Activated naive CD4-positive, alpha-beta T cell treated with anti-CD3 and anti-CD28 coated beads, Interleukin-2, amount 50 U/mL, for 24 hours (primary cell): ENCODE measurements at regions not wholly inside any gene's neighbourhood (a gene's known extent, or its start where the extent isn't known, plus 50 kb on each side); places are given as distances from the start of the nearest gene placed in this dataset.

Source experiments
- H3K27ac Mint-ChIP-seq: one replicate; pipeline ENCODE4 v1.8.0; 2021; ENCODE audit warnings: mild to moderate bottlenecking, mixed read lengths
- H3K27me3 Mint-ChIP-seq: one replicate; pipeline ENCODE4 v1.8.0; 2021; ENCODE audit warnings: mixed read lengths
- H3K36me3 Mint-ChIP-seq: one replicate; pipeline ENCODE4 v1.8.0; 2021; ENCODE audit warnings: mixed read lengths
- H3K4me1 Mint-ChIP-seq: one replicate; pipeline ENCODE4 v1.8.0; 2021; ENCODE audit warnings: mixed read lengths
- H3K4me3 Mint-ChIP-seq: one replicate; pipeline ENCODE4 v1.8.0; 2021; ENCODE audit warnings: mild to moderate bottlenecking, mixed read lengths
- H3K9me3 Mint-ChIP-seq: one replicate; pipeline ENCODE4 v1.8.0; 2021; ENCODE audit warnings: mixed read lengths

GRCh38 chr2:67213677-67214402 is 183.3 kb upstream of the ETAA1 start:
- no peaks in the 10 kb centered on the region for H3K4me1 Mint-ChIP-seq
- no peaks in the 10 kb centered on the region for H3K36me3 Mint-ChIP-seq
- H3K4me3 Mint-ChIP-seq, result no peak overlapping the region
- H3K27ac Mint-ChIP-seq, result no peak overlapping the region
- peaks cover 4% of the 10 kb centered on the region for H3K9me3 Mint-ChIP-seq
- peaks cover 4% of the 10 kb centered on the region for H3K27me3 Mint-ChIP-seq

- Mint-ChIP-seq H3K27ac (no peak overlapping the region), H3K9me3 (peaks cover 4% of the 10 kb centered on the region), H3K36me3 (no peaks in the 10 kb centered on the region), H3K4me1 (no peaks in the 10 kb centered on the region), H3K27me3 (peaks cover 4% of the 10 kb centered on the region), H3K4me3 (no peak overlapping the region)
These were observed 182.4 kb upstream of the ETAA1 start for GRCh38 chr2:67214585-67215185.

DNA sequence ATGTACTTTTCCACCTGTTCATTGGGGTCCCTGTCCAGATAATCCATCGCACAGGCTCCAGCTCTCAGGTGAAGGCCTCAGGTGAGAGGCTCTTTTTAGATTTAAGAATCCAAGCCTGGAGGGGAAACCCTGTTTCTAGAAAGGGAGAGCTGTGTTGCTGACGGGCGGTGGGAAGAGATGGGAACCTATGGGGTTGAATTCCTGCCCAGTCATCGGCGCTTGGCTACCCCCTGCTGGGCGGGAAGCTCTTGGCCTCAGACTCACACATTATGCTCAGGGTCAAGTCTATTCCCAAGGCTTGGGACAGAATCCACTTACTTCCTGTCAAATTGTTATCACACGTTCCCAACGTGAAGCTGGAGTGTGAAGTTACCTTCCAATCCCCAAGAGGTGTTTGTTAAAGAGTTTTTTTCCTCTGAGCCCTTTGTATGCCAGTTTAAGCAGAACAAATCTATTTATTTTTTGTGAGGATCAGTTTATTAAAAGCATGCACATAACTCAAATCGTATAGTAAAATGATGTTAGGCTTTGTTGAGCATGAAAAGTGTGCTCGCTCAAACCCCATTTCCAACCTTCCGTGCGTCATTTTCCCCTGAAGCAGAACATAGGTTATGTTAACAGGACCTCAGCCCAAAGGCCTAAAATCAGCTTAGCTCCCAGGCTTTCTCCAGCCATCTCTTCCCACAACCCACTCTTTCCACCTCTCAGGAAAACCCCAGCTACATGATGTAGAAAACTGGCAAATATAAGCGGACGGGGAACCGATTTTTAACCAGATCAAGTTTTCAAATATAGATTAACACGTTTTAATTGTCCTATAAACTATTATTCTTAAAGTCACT is 181.7 kb upstream of the ETAA1 start:
- peaks cover 4% of the 10 kb centered on the region for H3K9me3 Mint-ChIP-seq
- H3K36me3 Mint-ChIP-seq, result no peaks in the 10 kb centered on the region
- H3K4me1 Mint-ChIP-seq, result no peaks in the 10 kb centered on the region
- H3K4me3 Mint-ChIP-seq, result no peak overlapping the region
- H3K27me3 Mint-ChIP-seq, result peaks cover 4% of the 10 kb centered on the region
- no peak overlapping the region for H3K27ac Mint-ChIP-seq

DNA sequence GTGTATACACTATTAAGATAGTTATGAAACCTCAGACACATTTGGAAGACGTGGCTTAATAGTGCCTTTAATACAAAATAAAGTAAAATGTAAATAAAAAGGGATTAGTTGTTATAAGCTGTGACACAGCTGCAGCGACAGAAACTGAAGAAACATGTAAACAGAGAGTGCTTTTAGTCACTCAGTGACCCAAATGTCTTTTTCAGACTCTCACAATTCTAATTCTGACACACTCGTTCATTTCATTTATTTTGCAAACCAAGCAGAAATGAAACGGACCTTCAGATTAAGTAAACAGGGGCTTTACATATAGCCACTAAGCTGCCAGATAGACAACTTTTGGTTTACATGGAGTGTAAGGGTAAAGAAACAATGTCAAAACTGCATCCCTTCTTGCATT is 181.0 kb upstream of the ETAA1 start:
- no peak overlapping the region for H3K27ac Mint-ChIP-seq
- no peaks in the 10 kb centered on the region for H3K36me3 Mint-ChIP-seq
- no peak overlapping the region for H3K4me3 Mint-ChIP-seq
- H3K9me3 Mint-ChIP-seq, result peaks cover 4% of the 10 kb centered on the region
- no peaks in the 10 kb centered on the region for H3K4me1 Mint-ChIP-seq
- H3K27me3 Mint-ChIP-seq, result peaks cover 4% of the 10 kb centered on the region

- Mint-ChIP-seq H3K9me3 (peaks cover 4% of the 10 kb centered on the region), H3K4me1 (no peaks in the 10 kb centered on the region), H3K27me3 (peaks cover 4% of the 10 kb centered on the region), H3K4me3 (no peak overlapping the region), H3K27ac (no peak overlapping the region), H3K36me3 (no peaks in the 10 kb centered on the region)
These were observed 180.3 kb upstream of the ETAA1 start for GRCh38 chr2:67216881-67217280.

- Mint-ChIP-seq H3K36me3 (no peaks in the 10 kb centered on the region), H3K27ac (no peak overlapping the region), H3K9me3 (peaks cover 4% of the 10 kb centered on the region), H3K4me3 (no peak overlapping the region), H3K27me3 (peaks cover 4% of the 10 kb centered on the region), H3K4me1 (no peaks in the 10 kb centered on the region)
These were observed 179.7 kb upstream of the ETAA1 start for GRCh38 chr2:67217398-67217797.

DNA sequence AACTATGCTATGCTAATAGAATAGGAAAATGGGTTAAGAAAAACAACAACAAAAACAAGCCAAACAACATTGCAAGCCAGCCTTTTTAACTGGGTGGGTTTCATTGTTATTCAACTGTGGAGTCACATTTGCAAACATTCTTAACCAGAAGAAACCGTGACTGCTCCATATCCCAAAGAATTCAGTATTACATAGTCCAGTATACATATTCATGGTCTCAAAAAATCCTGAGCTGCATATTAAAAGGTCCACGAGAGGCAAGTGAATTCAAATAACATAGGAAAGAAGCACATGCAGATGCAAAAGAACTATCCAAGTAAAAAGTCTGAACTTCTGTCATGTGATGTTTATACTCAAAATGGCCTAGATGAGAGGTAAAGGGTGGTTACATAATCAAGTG is 179.1 kb upstream of the ETAA1 start:
- peaks cover 4% of the 10 kb centered on the region for H3K9me3 Mint-ChIP-seq
- peaks cover 4% of the 10 kb centered on the region for H3K27me3 Mint-ChIP-seq
- H3K4me1 Mint-ChIP-seq, result no peaks in the 10 kb centered on the region
- no peaks in the 10 kb centered on the region for H3K36me3 Mint-ChIP-seq
- no peak overlapping the region for H3K27ac Mint-ChIP-seq
- no peak overlapping the region for H3K4me3 Mint-ChIP-seq

DNA sequence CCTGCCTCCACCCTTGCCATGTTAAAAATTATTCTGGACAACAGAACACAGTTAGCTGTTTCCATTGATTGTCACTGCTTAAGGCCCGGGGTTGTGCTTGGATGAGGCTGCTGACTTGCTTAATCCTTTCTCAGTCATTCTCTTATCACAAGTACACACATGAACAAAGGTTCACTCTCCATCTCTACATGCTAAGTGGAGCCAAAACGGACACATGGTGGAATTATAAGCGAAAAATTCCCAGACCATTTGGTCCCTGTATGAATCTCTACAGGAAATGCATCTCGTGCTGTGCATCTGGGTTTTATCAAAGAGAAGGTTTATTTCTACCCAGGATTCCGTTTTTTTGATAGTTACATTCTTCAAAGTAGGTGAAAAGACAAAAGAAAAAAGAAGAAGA is 177.5 kb upstream of the ETAA1 start:
- Mint-ChIP-seq H3K27ac (no peak overlapping the region), H3K36me3 (no peaks in the 10 kb centered on the region), H3K9me3 (peaks cover 4% of the 10 kb centered on the region), H3K27me3 (peaks cover 4% of the 10 kb centered on the region), H3K4me3 (no peak overlapping the region), H3K4me1 (no peaks in the 10 kb centered on the region)

- Mint-ChIP-seq H3K4me1 (no peaks in the 10 kb centered on the region), H3K27me3 (no peaks in the 10 kb centered on the region), H3K9me3 (peaks cover 4% of the 10 kb centered on the region), H3K36me3 (no peaks in the 10 kb centered on the region), H3K27ac (no peak overlapping the region), H3K4me3 (no peak overlapping the region)
These were observed 175.9 kb upstream of the ETAA1 start for GRCh38 chr2:67221266-67221665.

DNA sequence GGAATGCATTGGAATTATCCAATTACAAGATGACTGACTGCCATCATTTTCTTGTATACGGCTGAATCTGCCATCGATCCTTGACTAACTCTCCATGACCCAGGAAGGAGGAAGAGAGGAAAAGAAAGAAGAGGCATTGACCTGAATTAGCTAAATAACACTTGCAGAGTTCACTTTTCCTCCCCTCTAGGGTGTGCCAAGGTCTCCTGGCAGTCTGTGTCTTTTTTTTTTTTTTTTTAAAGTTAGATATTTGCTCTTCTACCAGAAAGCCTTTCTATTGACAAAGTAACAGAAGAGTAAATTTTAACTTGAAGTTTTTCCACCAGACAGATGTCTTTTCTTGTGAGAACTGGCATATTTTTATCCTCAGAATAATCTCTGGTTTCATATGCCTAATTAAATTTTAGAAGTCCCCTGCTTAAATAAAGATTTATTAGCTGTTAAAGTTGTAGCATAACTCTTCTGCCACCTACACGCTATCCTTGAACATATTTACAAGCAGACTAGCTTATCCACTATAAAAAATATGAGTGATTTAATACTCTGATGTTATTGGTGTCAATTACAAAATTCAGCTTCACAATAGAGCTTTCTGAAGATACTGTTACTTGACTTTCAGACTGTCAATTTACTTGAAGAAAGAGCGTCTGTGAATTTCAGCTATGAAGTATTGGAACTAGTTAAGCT is 171.7 kb upstream of the ETAA1 start:
- H3K9me3 Mint-ChIP-seq, result peaks cover 5% of the 10 kb centered on the region
- no peaks in the 10 kb centered on the region for H3K36me3 Mint-ChIP-seq
- no peaks in the 10 kb centered on the region for H3K4me1 Mint-ChIP-seq
- H3K27ac Mint-ChIP-seq, result no peak overlapping the region
- no peak overlapping the region for H3K4me3 Mint-ChIP-seq
- no peaks in the 10 kb centered on the region for H3K27me3 Mint-ChIP-seq

DNA sequence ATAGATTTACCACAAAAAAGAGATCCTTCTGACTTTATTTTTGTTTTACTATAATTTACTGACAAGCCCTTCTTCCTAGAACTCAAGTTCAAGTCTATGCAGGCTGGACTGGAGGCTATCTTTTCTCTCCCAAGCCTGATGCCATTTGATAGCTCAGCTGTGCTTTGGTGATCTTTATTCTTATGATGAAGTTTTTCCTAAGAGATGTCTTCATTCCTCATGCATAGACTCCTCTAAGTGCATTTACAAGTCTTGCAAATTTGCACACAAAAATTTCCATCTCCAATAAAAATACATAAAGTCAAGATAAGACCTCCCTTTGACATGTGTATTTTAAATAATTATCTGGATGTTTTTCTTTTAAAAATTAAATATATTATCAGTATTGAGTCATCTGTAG is 167.4 kb upstream of the ETAA1 start:
- Mint-ChIP-seq H3K27me3 (no peaks in the 10 kb centered on the region), H3K27ac (no peak overlapping the region), H3K4me3 (no peak overlapping the region), H3K4me1 (no peaks in the 10 kb centered on the region), H3K9me3 (peaks cover 5% of the 10 kb centered on the region), H3K36me3 (no peaks in the 10 kb centered on the region)

DNA sequence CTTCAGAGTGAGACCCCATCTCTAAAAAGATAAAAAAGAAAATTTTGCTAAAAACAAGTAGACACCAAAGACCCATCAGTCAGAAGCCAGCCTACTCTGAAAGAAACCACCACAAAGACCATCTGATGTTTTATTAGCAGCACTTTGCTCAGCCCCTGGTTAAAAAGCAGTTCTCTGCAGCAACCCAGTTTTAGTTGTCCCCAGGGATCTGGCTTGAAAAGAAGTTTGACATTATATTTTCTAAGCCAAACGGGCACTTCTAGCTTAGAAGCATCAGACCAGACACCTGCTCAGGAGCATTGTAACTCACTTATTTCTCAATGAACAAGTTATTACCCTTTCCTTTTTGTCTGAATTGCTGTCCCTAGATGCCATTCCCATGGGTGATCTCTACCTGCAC is 164.2 kb upstream of the ETAA1 start:
- H3K4me3 Mint-ChIP-seq, result no peak overlapping the region
- H3K27ac Mint-ChIP-seq, result no peak overlapping the region
- peaks cover 5% of the 10 kb centered on the region for H3K9me3 Mint-ChIP-seq
- no peaks in the 10 kb centered on the region for H3K27me3 Mint-ChIP-seq
- H3K36me3 Mint-ChIP-seq, result no peaks in the 10 kb centered on the region
- H3K4me1 Mint-ChIP-seq, result no peaks in the 10 kb centered on the region

DNA sequence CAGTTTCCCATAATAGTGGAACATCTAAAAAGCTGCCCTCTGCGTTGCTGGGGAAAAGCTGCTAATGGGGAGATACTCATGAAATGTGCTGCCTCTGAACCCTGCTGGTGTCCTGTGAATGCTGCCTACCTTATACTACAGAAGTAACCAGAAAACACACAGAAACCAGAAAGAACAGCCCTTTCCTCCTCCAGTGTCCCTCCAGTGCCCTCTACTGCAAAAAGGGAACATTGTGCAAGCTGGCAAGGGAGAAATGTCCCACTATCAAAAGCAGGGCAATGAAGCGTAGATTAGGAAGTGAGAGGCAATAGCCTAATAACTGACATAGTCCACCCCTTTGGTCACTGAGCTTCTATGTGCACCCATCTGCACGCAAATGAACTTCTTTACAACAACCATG is 162.7 kb upstream of the ETAA1 start:
- H3K4me3 Mint-ChIP-seq, result no peak overlapping the region
- no peaks in the 10 kb centered on the region for H3K9me3 Mint-ChIP-seq
- no peaks in the 10 kb centered on the region for H3K4me1 Mint-ChIP-seq
- no peaks in the 10 kb centered on the region for H3K27me3 Mint-ChIP-seq
- H3K36me3 Mint-ChIP-seq, result no peaks in the 10 kb centered on the region
- no peak overlapping the region for H3K27ac Mint-ChIP-seq

- H3K27me3 Mint-ChIP-seq, result no peaks in the 10 kb centered on the region
- H3K27ac Mint-ChIP-seq, result no peak overlapping the region
- H3K36me3 Mint-ChIP-seq, result no peaks in the 10 kb centered on the region
- no peaks in the 10 kb centered on the region for H3K4me1 Mint-ChIP-seq
- H3K9me3 Mint-ChIP-seq, result no peaks in the 10 kb centered on the region
- no peak overlapping the region for H3K4me3 Mint-ChIP-seq
These were observed 159.8 kb upstream of the ETAA1 start for GRCh38 chr2:67237288-67237687.

DNA sequence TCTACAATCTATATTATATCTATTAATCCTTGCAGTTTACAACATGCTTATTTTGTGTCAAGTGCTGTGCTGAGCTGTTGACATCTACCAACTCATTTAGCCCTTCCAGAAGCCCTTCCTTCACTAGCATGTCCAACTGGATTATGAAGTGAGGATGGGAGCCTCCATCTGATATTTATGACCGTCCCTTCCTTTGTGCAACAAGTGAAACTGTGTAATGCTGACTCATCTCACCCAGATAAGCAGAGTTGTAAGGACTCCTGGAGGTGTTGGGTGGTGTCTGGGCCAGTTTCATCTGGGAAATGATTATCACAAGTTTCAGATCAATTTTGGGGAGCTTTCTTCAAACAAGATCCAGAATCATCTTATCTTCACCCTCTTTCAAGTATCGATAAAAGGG is 156.6 kb upstream of the ETAA1 start:
- H3K9me3 Mint-ChIP-seq, result no peaks in the 10 kb centered on the region
- no peak overlapping the region for H3K27ac Mint-ChIP-seq
- H3K36me3 Mint-ChIP-seq, result no peaks in the 10 kb centered on the region

GRCh38 chr2:67241453-67241852 is 155.7 kb upstream of the ETAA1 start:
- H3K27me3 Mint-ChIP-seq, result no peaks in the 10 kb centered on the region
- H3K4me1 Mint-ChIP-seq, result no peaks in the 10 kb centered on the region
- no peaks in the 10 kb centered on the region for H3K36me3 Mint-ChIP-seq
- no peaks in the 10 kb centered on the region for H3K9me3 Mint-ChIP-seq
- no peak overlapping the region for H3K4me3 Mint-ChIP-seq
- H3K27ac Mint-ChIP-seq, result no peak overlapping the region

More for the DNA sequence above, 156.6 kb upstream of the ETAA1 start:
- no peaks in the 10 kb centered on the region for H3K27me3 Mint-ChIP-seq
- H3K4me3 Mint-ChIP-seq, result no peak overlapping the region
- H3K4me1 Mint-ChIP-seq, result no peaks in the 10 kb centered on the region
